Posterior cingulate gyrus (tissue), 11 donors: ENCODE measurements at regions not wholly inside any gene's neighbourhood (a gene's known extent, or its start where the extent isn't known, plus 50 kb on each side); places are given as distances from the start of the nearest gene placed in this dataset.

ENCODE experiments used
- DNase-seq, 10 donors: peaks; one replicate each; pipeline versions ENCODE4 v3.0.0 to v3.0.0-alpha.2; 2020 to 2021; ENCODE audit warnings: mixed read lengths in 3 of 10
- intact Hi-C: fragments of 100-400 bp; cut with DNase I; formaldehyde crosslinking; loops from one replicate; pipeline ENCODE4 v1.15.1; 2023

DNA sequence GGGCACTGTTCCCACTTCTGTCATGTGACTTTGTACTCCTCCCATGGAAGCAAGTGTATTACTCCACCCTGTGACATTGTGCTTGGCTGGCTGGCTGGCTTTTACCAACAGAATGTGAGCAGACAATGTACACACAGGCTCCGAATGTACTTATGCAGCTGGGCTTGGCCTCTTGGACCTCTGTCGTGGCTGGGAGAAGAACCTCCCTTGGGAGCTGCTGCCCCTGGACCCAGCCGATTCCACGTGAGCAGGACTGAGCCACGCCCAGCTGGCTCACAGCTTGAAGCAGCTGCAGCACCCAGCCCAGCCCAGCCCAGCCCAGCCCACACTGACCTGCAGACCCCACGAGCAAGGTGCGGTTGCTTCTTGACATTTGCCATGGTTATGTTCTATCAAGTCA is 177.5 kb downstream of the RBFOX3 start:
- no peak for DNase-seq
- intact Hi-C loops = no loop called here

DNA sequence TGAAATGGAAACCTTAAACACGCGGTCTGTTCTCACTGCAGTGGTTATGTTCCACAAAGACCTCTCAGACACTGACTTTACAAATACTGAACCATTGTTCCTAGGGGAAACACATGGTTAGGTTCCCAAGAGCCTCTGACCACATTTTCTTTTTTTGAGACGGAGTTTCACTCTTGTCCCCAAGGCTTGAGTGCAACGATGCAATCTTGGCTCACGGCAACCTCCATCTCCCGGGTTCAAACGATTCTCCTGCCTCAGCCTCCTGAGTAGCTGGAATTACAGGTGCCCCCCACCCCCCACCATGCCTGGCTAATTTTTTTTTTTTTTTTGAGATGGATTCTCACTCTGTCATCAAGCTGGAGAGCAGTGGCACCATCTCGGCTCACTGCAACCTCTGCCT is 179.7 kb downstream of the RBFOX3 start:
- no peak for DNase-seq
- intact Hi-C loops = no loop called here

DNA sequence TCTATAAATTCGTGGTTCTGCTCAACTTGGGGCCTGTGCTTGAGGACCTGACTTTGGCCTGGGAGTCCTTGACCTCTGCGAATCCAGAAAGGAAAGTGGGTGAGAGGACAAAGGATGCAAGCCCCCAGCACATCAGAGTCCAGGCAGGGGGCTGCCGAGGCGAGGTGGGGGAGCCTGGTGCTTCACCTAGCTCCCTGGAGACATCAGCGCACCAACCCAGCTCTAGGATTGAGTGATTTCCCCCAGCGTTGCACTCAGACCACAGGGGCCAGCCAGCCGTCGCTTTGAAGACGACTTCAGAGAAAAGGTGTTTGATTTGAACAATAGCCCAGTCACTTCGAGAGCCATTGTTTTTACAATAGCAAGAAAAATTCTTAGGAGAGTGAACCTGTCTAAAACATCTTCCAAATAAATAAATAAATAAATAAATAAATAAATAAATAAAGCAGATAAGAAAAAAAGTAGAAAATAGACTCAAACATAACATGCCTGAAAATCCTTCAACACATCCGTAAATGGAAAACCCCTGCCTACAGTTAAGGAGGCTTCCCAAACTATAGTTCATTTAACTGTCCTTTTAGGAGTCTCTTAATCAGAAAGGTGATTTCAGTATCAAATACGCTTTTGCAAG is 180.9 kb downstream of the RBFOX3 start:
- intact Hi-C loops = no loop called here
- no peak for DNase-seq

DNA sequence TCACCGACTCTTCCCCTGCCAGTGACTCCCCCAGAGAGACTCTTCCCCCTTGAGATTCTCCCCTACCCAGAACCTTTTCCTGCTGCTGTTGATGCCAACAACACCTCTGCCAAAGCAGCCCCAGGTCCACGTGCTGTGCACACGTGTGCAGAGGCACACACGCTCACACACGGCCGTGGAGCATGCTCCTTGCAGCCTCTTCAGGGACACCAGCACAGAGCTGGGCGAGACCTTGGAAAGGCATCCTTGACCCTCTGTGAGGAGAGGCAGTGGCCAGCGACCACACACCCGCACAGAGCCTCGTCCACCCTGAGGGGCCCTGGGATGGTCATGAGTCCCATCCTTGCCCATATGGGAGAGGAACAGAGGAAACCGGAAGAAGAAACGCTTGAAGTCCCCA is 181.9 kb downstream of the RBFOX3 start:
- no peak for DNase-seq
- intact Hi-C loops = no loop called here

DNA sequence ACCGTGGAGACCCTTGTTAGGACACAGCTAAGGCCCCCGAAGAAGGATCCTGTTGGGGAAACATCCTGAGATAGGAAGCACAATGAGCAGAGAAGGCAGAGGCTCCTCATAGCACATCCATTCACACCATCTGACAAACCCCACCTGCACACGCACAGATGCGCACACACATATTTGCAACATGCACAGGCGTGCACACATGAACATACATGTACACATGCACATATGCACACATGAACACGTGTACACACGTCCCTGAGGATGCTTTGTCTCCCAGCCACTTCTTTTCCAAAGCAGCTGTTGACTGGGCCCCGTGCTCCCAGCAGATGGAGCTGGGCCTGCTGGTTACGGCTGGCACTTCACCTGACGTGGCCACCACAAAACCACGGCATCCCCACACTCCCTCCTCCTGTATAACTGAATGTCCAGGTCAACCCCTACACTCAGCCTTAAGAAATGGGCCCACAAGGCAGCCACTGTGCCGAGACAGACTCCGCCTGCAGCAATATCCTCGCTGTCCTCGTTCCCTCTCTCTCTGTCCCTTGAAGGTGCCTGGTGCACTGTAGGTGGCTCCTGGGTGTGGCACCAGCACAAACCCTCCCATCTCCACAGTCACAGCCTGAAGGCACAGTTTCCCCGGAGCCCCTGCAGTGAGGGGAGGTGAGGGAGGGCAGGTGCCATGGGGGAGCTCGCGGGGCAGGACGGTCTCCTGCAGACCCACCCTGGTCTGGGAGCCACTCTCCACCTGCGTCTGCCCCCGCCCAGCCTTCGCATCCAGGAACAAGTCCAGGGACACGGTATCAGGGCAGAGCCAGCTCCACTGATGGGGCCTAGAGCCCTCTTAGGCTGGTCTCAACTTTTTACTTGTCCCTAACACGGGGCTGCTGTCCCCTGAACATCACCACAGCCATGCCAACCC is 183.0 kb downstream of the RBFOX3 start:
- DNase-seq = no peak
- intact Hi-C loops = no loop called here

DNA sequence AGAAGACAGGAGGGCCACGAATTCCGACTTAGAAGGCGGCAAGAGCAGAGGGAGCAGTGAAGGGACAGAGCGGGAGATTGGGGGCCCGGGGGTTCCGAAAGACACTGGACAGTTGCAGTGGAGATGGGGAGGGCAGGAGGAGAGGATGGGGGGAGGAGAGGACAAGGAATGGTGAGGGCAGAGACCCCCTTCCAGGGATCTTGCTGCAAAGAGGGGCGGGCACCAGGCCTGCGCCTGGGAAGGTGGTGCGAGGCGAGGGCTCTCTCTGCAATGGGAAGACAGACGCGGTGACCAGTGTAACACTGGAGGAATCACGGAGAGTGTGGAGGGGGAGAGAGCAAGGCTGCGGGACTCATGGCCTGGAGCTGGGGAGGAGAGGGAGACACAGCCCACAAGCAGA is 185.2 kb downstream of the RBFOX3 start:
- no peak for DNase-seq
- intact Hi-C loops = no loop called here

DNA sequence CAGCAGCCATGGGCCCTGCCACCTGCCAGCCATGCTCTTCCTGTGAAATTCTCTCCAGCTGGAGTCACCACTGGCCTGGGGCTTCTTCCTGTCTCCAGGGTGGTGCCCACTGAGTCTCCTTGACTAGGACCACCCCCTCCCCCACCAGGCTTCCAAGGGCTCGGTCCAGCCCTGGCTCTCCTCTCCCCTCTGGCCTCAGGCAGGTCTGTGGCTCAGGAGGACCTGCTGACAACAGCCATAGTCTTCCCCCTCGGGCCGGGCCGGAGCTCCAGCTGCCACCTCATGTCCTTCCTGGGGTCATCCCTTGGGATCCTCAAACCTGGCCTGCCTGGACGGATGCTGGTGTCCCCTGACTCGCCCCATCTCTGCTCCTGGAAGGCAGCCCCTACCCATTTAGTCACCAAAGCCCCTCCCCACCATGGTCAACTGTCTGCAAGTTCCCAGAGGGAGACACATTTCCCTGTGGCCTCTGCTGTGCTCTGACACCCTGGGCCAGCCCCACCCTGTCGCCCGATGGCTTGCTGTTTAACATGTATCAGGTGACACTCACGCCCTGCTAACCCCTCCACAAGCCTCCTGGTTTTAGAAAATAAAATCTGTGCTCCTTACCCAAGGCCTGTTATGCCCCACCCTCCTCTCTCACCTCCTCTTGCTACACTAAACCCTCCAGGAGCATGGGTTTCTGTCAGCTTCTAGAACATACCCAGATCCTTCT is 186.2 kb downstream of the RBFOX3 start:
- no peak for DNase-seq
- intact Hi-C loops = no loop called here

DNA sequence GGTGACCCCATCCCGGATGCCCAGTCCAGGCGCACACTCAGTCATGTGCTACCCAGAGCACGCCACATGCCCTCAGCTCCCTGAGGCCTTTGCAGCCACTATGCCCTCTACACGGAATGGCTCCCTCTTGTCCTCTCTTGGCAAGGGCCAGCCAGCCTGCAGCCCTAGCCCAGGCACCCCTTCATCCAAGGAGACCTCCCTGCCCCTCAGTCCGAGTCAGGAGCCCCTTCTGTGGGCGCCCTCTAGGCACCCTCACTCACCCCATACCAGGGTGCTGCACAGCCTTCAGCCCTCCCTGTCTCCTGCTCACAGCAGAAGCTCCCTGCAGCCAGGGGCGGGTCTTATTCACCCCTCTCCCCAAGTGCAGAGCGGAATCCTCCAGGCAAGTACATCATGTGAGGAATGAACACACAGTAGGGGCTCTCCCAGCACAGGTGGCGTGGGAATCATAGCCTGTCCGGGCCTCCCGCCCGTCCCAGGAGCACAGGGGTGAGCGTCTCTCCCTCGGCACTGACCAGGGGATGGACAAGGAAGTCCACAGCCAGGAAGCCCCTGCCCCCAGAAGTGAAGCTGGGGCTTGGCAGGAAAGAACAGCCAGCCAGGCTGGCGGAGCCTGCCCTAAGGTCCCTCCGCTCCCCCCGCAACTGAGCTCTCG is 186.9 kb downstream of the RBFOX3 start:
- DNase-seq = no peak
- intact Hi-C loops = no loop called here

DNA sequence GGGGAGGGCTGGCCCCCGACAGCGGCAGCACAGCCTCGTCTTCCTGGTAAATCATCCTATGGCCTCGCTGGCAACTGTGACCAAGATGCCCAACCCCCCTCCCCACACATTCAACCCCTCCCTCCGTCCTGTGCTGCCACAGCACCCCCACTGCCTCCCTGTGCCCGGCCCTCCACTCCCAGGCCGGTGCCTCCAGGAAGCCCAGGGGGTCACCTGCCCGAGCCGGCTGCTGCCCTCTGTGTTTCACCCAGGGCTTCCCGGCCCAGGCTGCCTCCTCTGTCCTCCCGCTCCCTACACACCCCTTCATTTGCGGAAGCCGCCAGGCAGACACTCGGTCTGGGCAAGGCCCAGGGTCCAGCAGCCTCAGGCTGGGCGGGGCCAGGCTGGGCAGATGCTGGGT is 188.6 kb downstream of the RBFOX3 start:
- DNase-seq = no peak
- intact Hi-C loops = no loop called here

DNA sequence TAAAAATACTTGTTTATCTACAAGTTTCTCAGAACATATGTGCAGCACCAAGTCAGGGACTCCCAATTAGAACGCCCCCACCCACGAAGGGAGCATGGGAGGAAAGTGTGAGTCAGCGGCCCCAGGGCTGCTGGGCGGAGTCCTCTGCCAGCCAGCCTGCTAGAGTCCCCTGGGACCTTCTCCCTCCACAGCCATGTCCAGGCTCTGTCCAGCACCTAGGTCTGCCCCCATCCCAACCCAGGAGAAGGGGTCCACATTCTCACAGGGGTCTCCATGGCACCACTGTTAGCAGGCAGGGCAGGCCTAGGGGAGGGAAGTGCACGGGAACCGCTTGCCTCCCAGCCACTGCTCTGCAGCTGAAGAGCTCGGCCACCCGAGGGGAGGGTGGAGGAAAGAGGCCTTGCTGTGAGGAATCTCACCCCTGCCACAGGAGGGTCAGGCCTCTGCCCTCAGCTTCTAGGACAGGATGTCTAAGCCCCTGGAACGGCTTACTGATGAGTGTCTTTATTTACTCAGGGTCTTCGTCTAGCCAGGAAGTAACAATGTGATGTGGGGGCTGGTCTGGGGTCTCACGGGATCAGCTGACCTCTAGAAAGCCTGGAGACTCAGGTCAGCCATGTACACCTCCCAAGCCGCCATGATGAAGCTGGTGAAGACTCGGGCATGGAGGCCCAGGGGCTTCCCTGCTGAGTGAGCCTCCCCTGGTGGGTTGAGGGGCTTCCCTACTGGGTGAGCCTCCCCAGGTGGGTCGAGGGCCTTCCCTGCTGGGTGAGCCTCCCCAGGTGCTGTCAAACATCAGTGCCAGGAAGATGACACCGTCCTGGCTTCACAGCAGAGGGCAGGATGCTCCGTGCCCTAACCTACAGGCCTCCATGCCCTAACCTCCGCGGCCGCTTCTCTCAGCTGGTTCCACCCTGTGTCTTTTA is 190.3 kb downstream of the RBFOX3 start:
- intact Hi-C loops = no loop called here
- peak in 8 of 10 donors; percentile 34 to 94 (median 61) for DNase-seq

DNA sequence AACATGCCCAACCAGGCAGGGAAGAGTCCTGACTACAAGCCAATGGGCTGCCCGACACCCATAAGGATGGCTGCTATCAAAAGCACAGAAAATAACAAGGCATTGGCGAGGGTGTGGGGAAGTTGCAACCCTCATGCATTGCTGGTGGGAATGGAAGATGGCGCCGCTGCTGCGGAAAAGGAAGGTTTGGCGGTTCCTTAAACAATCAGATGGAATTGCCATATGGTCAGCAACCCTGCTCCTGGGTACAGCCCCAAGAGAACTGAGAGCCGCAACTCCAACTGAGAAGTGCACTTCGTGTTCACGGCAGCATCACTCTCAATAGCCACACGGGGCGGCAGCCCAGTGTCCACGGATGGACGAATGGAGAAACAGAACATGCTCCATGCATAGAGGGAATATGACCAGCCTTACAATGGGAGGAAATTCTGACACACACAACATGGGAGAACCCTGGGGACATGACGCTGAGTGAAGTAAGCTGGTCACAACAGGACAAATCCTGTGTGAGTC is 193.3 kb downstream of the RBFOX3 start:
- intact Hi-C loops = no loop called here
- no peak for DNase-seq

DNA sequence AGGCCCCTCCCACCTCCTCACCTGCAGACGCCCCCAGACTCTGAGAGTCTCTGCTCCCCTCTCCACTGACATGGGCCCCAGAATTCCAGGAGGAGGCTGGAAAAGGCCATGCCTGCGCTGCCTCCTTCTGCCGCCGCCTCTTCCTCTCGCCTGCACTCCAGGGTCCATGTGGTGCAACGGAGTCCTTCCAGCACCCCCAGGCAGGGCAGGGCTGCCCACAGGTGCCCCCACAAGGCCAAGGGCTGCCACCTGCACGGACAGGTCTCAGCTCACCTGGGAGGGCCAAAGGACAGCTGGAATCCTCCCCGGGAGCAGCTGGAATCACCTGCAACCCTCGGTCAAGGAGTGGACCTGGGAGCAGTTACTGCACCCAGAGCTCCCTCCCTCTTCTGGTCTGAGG is 194.9 kb downstream of the RBFOX3 start:
- intact Hi-C loops = no loop called here
- DNase-seq = peak in 1 of 10 donors; percentile 76

DNA sequence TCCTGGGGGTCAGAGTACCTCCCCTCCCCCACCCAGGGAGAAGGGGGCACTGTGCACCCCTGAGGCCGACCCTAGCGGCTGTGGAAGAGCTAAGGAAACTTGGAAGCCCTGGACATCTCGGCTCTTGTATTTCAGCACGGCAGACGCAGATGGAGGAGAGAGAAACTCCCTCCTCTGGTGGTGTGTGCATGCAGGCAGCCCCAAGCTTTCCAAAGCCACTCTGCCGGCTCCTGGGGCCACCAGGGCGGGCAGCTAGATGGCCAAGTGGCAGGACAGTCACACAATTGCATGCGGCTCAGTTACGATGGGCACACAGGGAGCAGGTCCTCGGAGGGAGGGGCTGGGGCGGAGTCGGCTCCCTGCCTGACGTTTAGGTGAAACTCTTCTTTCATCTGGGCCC is 195.5 kb downstream of the RBFOX3 start:
- intact Hi-C loops = no loop called here
- DNase-seq = no peak

DNA sequence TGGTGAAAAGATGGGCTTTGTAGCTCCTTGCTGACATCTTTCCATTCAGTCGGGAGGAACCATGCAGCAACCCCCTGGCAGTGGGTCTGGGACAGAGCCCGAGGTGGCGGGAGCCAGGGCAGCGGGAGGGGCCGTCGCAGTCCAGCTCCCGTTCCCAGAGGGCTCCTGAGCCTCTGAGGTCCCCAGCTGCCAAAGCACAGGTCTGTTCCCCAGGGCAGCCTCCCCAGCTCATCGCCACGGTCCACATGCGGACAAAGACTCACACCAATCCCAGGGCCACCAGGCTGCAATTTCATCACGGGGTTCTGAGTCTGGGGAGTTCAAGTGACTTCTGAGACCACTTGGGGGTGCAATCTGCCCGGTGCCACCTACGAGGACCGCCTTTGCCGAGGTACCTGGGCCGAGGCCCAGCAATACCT is 196.0 kb downstream of the RBFOX3 start:
- peak in 1 of 10 donors; percentile 78 for DNase-seq
- intact Hi-C loops = loop anchor here (5.0 kb wide), 1 partner anchor 292 kb away; no protein-coding TSS in a partner anchor

DNA sequence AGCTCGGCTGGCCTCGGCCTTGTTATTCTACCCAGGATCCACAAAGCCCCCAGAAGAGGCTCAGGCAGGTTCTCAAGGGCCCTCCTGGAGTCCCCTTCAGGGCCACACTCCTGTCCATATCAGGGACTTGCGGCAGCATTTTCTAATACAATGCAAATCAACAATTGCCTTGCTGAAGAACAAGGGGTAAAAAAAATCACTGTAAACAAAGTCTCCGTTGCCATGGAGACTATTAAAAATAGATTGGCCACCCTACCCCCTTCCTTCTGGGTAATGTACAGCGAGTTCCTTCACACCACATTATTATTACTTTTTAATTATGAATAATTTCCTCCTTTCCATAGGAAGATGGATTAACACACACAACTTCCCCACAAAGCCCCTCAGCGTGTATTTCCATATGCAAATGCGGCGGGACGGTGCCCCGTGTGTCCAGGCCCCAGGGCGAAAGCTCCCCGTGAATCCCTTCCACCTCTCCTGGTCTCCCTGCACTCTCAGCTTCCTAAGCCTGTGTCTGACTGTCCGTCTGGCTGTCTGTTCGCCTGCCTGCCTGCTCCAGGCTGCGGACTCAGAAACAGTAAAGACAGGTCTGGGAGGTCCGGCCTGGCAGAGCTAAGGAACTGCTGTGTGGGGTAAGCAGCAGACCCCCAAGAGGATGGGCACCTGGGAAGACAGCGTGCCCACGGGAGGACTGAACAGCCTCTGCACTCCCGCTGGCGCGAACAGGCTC is 196.6 kb downstream of the RBFOX3 start:
- peak in 1 of 10 donors; percentile 79 for DNase-seq
- intact Hi-C loops = loop anchor here (5.0 kb wide), 1 partner anchor 293 kb away; no protein-coding TSS in a partner anchor

DNA sequence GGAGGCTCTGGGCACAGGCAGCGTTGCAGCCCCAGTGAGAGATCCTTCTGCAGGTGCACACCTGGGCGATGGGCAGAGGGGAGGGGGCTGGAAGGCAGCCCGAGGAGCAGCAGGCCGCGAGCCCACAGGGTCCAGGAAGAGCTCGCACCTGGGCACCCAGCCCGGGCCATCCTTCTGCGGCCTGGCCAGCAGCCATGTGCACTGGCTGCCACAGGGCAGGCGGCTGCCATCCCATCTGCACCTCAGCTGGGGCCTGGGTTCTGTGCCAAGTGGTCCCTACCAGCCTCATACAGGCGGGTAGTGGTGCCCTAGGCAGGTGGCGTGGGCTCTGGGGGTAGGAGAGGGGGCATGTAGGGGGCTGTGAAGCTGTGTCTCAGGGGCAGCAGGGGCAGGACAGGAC is 197.2 kb downstream of the RBFOX3 start:
- no peak for DNase-seq
- intact Hi-C loops = loop anchor here (5.0 kb wide), 1 partner anchor 294 kb away; no protein-coding TSS in a partner anchor

DNA sequence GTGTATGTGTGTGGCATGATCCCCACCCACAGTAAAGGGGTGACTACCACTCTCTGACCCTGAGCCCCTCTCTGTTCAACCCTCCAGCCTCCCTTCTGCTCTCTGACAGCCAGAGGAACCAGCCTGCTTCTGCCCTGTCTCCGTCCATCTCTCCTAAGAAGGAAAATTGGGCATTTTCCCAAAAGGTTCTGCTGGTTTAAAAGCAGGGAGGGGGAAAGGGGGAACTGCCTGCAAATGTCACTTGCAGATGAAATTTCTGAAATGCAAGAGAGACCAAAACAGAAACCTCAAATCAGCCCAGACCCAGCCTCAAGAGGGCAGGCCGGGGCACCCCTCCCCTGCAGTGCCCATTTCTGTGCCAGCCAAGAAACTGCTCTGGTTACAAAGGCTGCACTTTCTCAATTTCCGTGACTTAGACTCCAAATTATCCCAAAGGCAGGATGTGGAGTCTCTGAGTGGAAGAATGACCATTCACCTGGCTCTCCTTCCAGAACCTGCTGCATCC is 197.9 kb downstream of the RBFOX3 start:
- no peak for DNase-seq
- intact Hi-C loops = loop anchor here (5.0 kb wide), 1 partner anchor 294 kb away; no protein-coding TSS in a partner anchor

DNA sequence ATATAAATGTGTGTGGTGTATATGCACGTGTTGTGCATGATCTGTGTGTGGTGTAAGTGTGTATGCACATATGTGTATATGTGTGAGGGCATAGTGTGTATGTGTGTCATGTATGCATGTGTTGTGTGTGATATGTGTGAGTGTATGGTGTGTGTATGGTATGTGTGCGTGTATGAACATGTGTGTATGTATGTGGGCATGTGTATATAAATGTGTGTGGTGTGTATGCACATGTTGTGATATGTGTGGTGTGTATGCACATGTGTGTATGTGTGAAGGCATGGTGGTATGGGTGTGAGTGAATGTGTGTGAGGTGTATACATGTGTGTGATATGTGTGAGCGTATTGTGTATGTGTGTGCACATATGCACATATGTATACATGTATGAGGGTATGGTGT is 198.7 kb downstream of the RBFOX3 start:
- intact Hi-C loops = loop anchor here (5.0 kb wide), 1 partner anchor 295 kb away; no protein-coding TSS in a partner anchor

More for the DNA sequence above, 198.7 kb downstream of the RBFOX3 start:
- DNase-seq = no peak
